Esophagus muscularis mucosa (tissue), 2 donors: ENCODE measurements at regions not wholly inside any gene's neighbourhood (a gene's known extent, or its start where the extent isn't known, plus 50 kb on each side); places are given as distances from the start of the nearest gene placed in this dataset.

ENCODE experiments used
- EP300 ChIP-seq: sonication (generic); formaldehyde crosslinking; IDR thresholded peaks from one replicate; pipeline ENCODE4 v1.6.1; 2017; ENCODE audit warnings: antibody characterized with exemption
- POLR2A ChIP-seq: fragments of 450-650 bp; IDR thresholded peaks from one replicate; pipeline ENCODE4 v1.6.1; 2017; ENCODE audit warnings: antibody characterized with exemption, moderate library complexity, mild to moderate bottlenecking, low read depth

DNA sequence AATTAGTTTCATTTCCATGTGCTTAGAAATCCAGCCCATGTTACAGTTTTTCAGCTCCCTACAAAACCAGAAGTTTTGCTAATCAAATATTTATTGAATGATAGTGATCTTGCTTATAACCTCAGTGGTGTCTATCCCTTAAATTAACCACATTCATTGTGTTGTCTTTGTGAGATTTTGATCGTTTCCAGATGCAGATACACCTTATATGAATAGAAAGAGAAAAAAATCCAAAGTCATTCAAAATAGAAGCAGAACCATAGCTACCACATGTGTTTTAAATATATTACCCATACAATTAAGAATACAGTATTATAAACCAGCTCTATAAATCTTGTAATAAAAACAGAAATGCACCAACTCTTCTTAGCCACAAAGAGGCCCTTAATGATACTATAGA is 60.6 kb upstream of the RREB1 start:
- TF ChIP-seq EP300, result no peak
- TF ChIP-seq POLR2A, result no peak
